ENCODE measurements at regions not wholly inside any gene's neighbourhood (a gene's known extent, or its start where the extent isn't known, plus 50 kb on each side); places are given as distances from the start of the nearest gene placed in this dataset.

GRCh38 chr9:96171728-96172127, 130.2 kb downstream of the HSD17B3 start:
- no peak overlapping the region for H3K9ac ChIP-seq (ENCODE audit: low read depth, low read length, poor library complexity, severe bottlenecking)
- H3K79me2 ChIP-seq (ENCODE audit: insufficient read depth, low read length) = no peaks in the 10 kb centered on the region
- no peaks in the 10 kb centered on the region for H4K20me1 ChIP-seq (ENCODE audit: insufficient read depth, low read length, poor library complexity, severe bottlenecking)
- H3K4me3 ChIP-seq (ENCODE audit: low read length, poor library complexity, severe bottlenecking) = no peak overlapping the region
- H2AFZ ChIP-seq (ENCODE audit: low read length) = no peak overlapping the region
- TF ChIP-seq EZH2phosphoT487 (IDR thresholded peaks at IDR 0.05; ENCODE audit: borderline replicate concordance) (no peak), CTCF (conservative IDR thresholded peaks at IDR 0.05; ENCODE audit: low read length) (no peak)
- H3K4me2 ChIP-seq (ENCODE audit: low read depth, low read length, poor library complexity, severe bottlenecking) = no peak overlapping the region
- no peaks in the 10 kb centered on the region for H3K36me3 ChIP-seq (ENCODE audit: insufficient read depth, low read length)
- H3K4me1 ChIP-seq (ENCODE audit: insufficient read depth, low read length, poor library complexity, severe bottlenecking) = no peaks in the 10 kb centered on the region
- H3K9me3 ChIP-seq (ENCODE audit: insufficient read depth, low read depth, low read length) = no peaks in the 10 kb centered on the region
- peaks cover 28% of the 10 kb centered on the region for H3K27me3 ChIP-seq (ENCODE audit: insufficient read depth, low read length, poor library complexity, severe bottlenecking)
- H3F3A ChIP-seq (ENCODE audit: low read depth) = no peaks in the 10 kb centered on the region
- H3K9me2 ChIP-seq (replicated peaks; ENCODE audit: low read depth, low read length) = no peaks in the 10 kb centered on the region

- Histone ChIP-seq H2AFZ (ENCODE audit: low read length) (no peak overlapping the region), H3K9me2 (replicated peaks; ENCODE audit: low read depth, low read length) (no peaks in the 10 kb centered on the region), H3K79me2 (ENCODE audit: insufficient read depth, low read length) (no peaks in the 10 kb centered on the region), H3K9ac (ENCODE audit: low read depth, low read length, poor library complexity, severe bottlenecking) (no peak overlapping the region), H4K20me1 (ENCODE audit: insufficient read depth, low read length, poor library complexity, severe bottlenecking) (no peaks in the 10 kb centered on the region), H3K9me3 (ENCODE audit: insufficient read depth, low read depth, low read length) (no peaks in the 10 kb centered on the region), H3K4me2 (ENCODE audit: low read depth, low read length, poor library complexity, severe bottlenecking) (no peak overlapping the region), H3K27me3 (ENCODE audit: insufficient read depth, low read length, poor library complexity, severe bottlenecking) (peaks cover 35% of the 10 kb centered on the region), H3F3A (ENCODE audit: low read depth) (no peaks in the 10 kb centered on the region), H3K36me3 (ENCODE audit: insufficient read depth, low read length) (no peaks in the 10 kb centered on the region), H3K4me1 (ENCODE audit: insufficient read depth, low read length, poor library complexity, severe bottlenecking) (no peaks in the 10 kb centered on the region), H3K4me3 (ENCODE audit: low read length, poor library complexity, severe bottlenecking) (no peak overlapping the region)
- TF ChIP-seq EZH2phosphoT487 (IDR thresholded peaks at IDR 0.05; ENCODE audit: borderline replicate concordance) = no peak
- TF ChIP-seq CTCF (conservative IDR thresholded peaks at IDR 0.05; ENCODE audit: low read length) = no peak
These were observed 132.1 kb downstream of the HSD17B3 start for GRCh38 chr9:96169901-96170300.

- Histone ChIP-seq H2AFZ (ENCODE audit: low read length) (no peak overlapping the region), H3K4me3 (ENCODE audit: low read length, poor library complexity, severe bottlenecking) (no peak overlapping the region), H3K9me2 (replicated peaks; ENCODE audit: low read depth, low read length) (no peaks in the 10 kb centered on the region), H3K4me1 (ENCODE audit: insufficient read depth, low read length, poor library complexity, severe bottlenecking) (no peaks in the 10 kb centered on the region), H3K27me3 (ENCODE audit: insufficient read depth, low read length, poor library complexity, severe bottlenecking) (peaks cover 33% of the 10 kb centered on the region), H3F3A (ENCODE audit: low read depth) (no peaks in the 10 kb centered on the region), H3K79me2 (ENCODE audit: insufficient read depth, low read length) (no peaks in the 10 kb centered on the region), H3K36me3 (ENCODE audit: insufficient read depth, low read length) (no peaks in the 10 kb centered on the region), H3K4me2 (ENCODE audit: low read depth, low read length, poor library complexity, severe bottlenecking) (no peak overlapping the region), H3K9me3 (ENCODE audit: insufficient read depth, low read depth, low read length) (no peaks in the 10 kb centered on the region), H4K20me1 (ENCODE audit: insufficient read depth, low read length, poor library complexity, severe bottlenecking) (no peaks in the 10 kb centered on the region), H3K9ac (ENCODE audit: low read depth, low read length, poor library complexity, severe bottlenecking) (no peak overlapping the region)
- TF ChIP-seq CTCF (conservative IDR thresholded peaks at IDR 0.05; ENCODE audit: low read length) (no peak), EZH2phosphoT487 (IDR thresholded peaks at IDR 0.05; ENCODE audit: borderline replicate concordance) (no peak)
These were observed 132.5 kb downstream of the HSD17B3 start for GRCh38 chr9:96169484-96169883.

Measured in Loucy (cell line).